ENCODE measurements at regions not wholly inside any gene's neighbourhood (a gene's known extent, or its start where the extent isn't known, plus 50 kb on each side); places are given as distances from the start of the nearest gene placed in this dataset.

DNA sequence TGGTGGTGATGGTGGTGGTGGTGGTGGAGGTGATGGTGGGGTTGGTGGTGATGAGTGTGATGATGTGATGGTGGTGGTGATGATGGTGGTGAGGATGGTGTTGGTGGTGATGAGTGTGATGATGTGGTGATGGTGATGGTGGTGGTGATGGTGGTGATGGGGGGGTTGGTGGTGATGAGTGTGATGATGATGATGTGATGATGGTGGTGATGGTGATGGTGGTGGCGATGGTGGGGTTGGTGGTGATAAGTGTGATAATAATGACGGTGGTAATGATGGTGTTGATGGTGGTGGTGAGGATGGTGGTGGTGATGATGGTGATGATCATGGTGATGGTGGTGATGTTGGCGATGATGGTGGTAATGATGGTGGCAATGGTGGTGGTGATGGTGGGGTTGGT lies 67.7 kb downstream of the RRM2 start:
- Histone ChIP-seq H3K9me3 (ENCODE audit: low read depth, low read length) (no peaks in the 10 kb centered on the region), H3K4me3 (no peak overlapping the region), H3K36me3 (ENCODE audit: insufficient read depth, low read length) (no peaks in the 10 kb centered on the region), H3K27ac (no peak overlapping the region), H3K9ac (ENCODE audit: insufficient read length) (no peak overlapping the region)
- TF ChIP-seq POLR2AphosphoS5 (IDR thresholded peaks at IDR 0.05; ENCODE audit: borderline replicate concordance, low read depth, low read length): no peak
- TF ChIP-seq EZH2 (IDR thresholded peaks at IDR 0.05): no peak
- TF ChIP-seq FOXP2 (optimal IDR thresholded peaks at IDR 0.05; ENCODE audit: control extremely low read depth, extremely low read length, insufficient read depth): no peak
- DNase-seq (ENCODE audit: low read depth, low spot score): no peak

DNA sequence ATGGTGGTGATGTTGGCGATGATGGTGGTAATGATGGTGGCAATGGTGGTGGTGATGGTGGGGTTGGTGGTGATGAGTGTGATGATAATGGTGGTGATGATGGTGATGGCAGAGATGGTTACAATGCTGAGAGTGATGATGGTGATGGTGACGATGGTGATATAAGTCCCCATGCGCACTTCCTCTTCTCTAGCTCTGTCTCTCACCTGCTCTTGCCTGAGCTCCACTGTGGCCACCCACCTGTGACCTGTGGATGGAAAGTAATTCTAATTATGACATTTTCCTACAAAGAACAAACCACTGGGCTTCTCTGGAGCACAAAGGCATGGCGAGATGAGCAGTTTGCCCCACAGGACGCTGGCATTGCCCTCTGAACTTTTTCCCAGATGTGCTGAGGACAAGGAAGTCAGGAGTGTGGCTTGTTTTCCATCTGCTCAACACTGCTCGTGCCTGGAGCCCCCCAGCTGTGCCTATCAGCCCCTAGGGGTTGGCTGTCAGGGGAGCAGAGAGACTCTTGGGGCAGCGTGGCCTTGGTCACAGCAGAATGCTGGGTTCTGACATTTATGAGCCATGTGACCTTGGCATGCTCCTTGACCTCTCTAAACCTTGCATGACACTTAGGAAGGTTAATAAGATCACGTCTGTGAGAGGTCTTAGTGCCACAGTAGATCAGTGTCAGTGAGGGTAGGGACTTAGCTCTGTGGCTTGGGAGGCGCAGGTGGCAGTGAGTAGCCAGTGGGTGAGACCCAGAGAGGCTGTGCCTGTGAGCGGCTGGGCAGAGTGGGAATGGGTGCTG lies 68.4 kb downstream of the RRM2 start:
- Histone ChIP-seq H3K27ac (no peak overlapping the region), H3K36me3 (ENCODE audit: insufficient read depth, low read length) (no peaks in the 10 kb centered on the region), H3K9ac (ENCODE audit: insufficient read length) (no peak overlapping the region), H3K4me3 (no peak overlapping the region), H3K9me3 (ENCODE audit: low read depth, low read length) (no peaks in the 10 kb centered on the region)
- DNase-seq (ENCODE audit: low read depth, low spot score): no peak
- TF ChIP-seq POLR2AphosphoS5 (IDR thresholded peaks at IDR 0.05; ENCODE audit: borderline replicate concordance, low read depth, low read length): no peak
- no peak for TF ChIP-seq EZH2 (IDR thresholded peaks at IDR 0.05)
- TF ChIP-seq FOXP2 (optimal IDR thresholded peaks at IDR 0.05; ENCODE audit: control extremely low read depth, extremely low read length, insufficient read depth): no peak

DNA sequence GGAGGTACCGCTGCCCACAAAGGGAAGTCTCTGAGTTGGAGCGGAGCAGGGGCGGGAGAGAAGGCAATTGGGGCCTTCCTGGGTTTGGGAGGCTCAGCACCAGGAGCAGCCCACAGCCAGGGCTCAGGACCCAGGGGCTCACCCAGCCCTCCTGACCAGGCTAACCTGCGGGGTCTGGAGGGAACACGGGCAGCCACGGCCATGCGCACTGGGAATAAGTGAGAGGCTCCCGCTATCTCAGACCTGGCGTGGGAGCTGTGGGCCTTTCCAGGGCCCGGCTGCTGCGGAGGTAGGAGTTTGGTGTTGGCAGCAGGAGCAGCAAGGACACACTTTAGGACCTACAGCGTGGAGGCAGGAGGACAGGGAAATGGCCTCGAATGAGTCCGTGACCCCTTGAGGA lies 69.0 kb downstream of the RRM2 start:
- Histone ChIP-seq H3K9me3 (ENCODE audit: low read depth, low read length) (no peaks in the 10 kb centered on the region), H3K36me3 (ENCODE audit: insufficient read depth, low read length) (no peaks in the 10 kb centered on the region), H3K4me3 (no peak overlapping the region), H3K27ac (no peak overlapping the region), H3K9ac (ENCODE audit: insufficient read length) (no peak overlapping the region)
- TF ChIP-seq EZH2 (IDR thresholded peaks at IDR 0.05): no peak
- DNase-seq (ENCODE audit: low read depth, low spot score): no peak

DNA sequence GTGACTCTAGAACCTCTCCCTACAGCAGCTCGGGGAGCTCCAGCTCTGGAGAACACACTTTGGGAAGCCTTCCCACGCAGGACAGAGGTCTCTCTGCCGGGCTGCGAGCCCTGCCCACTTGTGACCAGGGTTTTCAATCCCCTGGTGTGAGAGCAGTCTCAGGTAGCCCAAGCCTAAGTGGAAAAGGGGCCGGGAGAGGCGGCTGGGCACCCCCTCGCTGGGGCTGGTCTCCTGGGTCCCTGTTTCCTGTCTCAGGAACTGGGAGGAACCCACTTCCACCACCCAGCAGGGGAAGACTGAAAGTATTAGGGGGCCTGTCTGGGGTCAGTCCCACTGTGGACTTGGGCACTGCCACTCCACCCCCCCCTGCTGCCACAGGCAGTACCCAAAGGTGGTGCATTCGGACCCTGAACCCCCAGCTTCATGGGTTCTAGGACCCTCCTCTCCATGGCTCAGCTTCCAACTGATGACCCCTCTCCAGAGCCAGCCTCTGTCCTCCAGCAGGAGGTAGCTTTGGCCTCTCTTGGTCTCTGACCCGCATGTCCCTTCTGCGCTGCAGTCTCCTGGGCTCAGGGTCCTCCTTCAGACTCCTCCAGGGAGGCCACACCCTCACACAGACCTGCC lies 70.0 kb downstream of the RRM2 start:
- Histone ChIP-seq H3K9ac (ENCODE audit: insufficient read length) (no peak overlapping the region), H3K4me3 (no peak overlapping the region), H3K27ac (no peak overlapping the region), H3K9me3 (ENCODE audit: low read depth, low read length) (no peaks in the 10 kb centered on the region), H3K36me3 (ENCODE audit: insufficient read depth, low read length) (no peaks in the 10 kb centered on the region)
- no peak for DNase-seq (ENCODE audit: low read depth, low spot score)
- TF ChIP-seq FOXP2 (optimal IDR thresholded peaks at IDR 0.05; ENCODE audit: control extremely low read depth, extremely low read length, insufficient read depth): no peak
- no peak for TF ChIP-seq POLR2AphosphoS5 (IDR thresholded peaks at IDR 0.05; ENCODE audit: borderline replicate concordance, low read depth, low read length)
- no peak for TF ChIP-seq EZH2 (IDR thresholded peaks at IDR 0.05)

DNA sequence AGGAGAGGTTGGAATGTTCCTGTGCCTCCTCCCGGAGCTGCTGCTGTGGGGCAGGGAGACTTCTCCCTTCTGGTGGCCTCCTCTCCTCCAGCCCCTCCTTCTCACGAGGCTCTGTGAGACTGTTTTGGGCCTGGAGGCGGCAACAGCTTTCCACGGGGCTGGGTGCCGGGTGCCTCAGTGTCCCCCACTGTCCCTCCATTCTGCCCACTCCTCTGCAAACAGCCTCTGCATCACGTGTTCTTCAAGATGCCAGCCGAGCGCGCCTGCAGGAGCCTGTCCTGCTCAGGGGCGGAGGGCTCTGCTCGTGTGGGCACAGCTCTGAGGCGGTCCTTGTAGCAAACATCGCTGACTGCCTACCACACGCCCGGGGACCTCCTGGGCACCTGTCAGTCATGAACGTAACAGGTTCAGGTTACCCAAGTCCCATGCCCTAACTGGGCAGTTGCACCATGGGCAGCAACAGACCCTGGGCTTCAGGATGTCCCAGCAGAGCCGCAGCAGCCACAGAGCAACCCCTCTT lies 70.8 kb downstream of the RRM2 start:
- H3K9ac ChIP-seq (ENCODE audit: insufficient read length): no peak overlapping the region
- H3K9me3 ChIP-seq (ENCODE audit: low read depth, low read length): no peaks in the 10 kb centered on the region
- TF ChIP-seq POLR2AphosphoS5 (IDR thresholded peaks at IDR 0.05; ENCODE audit: borderline replicate concordance, low read depth, low read length) (no peak), EZH2 (IDR thresholded peaks at IDR 0.05) (no peak), FOXP2 (optimal IDR thresholded peaks at IDR 0.05; ENCODE audit: control extremely low read depth, extremely low read length, insufficient read depth) (no peak)
- H3K36me3 ChIP-seq (ENCODE audit: insufficient read depth, low read length): no peaks in the 10 kb centered on the region
- H3K27ac ChIP-seq: no peak overlapping the region
- no peak overlapping the region for H3K4me3 ChIP-seq
- no peak for DNase-seq (ENCODE audit: low read depth, low spot score)

DNA sequence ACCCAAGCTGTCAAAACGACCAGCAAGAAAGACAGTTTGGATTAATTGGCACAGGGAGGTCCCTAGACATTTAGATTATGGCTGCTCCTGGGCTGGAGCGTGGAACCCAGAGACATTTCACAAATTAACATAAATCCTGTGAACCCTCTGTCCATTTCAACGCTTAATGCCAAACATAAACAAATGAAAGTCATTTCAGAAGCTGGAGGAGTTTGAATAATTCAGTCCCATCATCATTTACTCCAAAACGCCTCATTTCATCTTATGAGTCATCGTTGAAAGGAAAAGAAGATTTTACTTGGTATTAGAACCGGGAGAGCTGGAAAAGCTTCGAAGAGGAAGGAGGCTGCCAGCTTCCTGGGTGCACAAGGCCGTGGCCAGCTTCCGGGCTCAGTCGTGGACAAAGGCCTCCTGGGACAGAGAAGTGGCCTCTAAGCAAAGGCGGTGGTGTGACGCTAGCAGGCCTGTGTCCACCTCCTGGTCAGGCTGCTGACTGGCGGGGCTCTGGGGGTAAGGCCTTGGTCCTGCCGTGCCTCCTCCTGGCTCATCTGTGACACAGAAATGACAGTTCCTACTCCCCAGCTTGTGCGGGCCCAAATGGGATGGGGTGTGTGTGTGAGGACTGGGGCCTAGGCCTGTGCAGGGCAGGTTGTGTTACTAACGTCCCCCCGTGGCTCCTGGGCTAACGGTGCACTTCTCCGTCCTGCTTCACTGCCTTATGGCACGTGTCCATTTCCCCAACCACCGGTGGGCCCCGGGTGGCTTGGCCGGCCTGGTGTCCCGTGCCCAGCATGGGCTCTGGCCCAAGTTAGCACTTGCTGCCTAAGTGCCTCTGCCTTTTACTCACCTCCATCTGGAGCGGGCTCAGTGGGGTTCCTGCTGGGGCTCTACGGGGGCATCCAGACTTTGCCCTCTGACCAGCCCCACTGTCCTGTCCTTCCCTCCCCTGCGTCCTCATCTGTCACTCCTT lies 71.6 kb downstream of the RRM2 start:
- H3K9me3 ChIP-seq (ENCODE audit: low read depth, low read length): no peaks in the 10 kb centered on the region
- no peak for DNase-seq (ENCODE audit: low read depth, low spot score)
- H3K27ac ChIP-seq: no peak overlapping the region
- TF ChIP-seq POLR2AphosphoS5 (IDR thresholded peaks at IDR 0.05; ENCODE audit: borderline replicate concordance, low read depth, low read length) (no peak), EZH2 (IDR thresholded peaks at IDR 0.05) (no peak), FOXP2 (optimal IDR thresholded peaks at IDR 0.05; ENCODE audit: control extremely low read depth, extremely low read length, insufficient read depth) (no peak)
- H3K9ac ChIP-seq (ENCODE audit: insufficient read length): no peak overlapping the region
- no peak overlapping the region for H3K4me3 ChIP-seq
- H3K36me3 ChIP-seq (ENCODE audit: insufficient read depth, low read length): no peaks in the 10 kb centered on the region

DNA sequence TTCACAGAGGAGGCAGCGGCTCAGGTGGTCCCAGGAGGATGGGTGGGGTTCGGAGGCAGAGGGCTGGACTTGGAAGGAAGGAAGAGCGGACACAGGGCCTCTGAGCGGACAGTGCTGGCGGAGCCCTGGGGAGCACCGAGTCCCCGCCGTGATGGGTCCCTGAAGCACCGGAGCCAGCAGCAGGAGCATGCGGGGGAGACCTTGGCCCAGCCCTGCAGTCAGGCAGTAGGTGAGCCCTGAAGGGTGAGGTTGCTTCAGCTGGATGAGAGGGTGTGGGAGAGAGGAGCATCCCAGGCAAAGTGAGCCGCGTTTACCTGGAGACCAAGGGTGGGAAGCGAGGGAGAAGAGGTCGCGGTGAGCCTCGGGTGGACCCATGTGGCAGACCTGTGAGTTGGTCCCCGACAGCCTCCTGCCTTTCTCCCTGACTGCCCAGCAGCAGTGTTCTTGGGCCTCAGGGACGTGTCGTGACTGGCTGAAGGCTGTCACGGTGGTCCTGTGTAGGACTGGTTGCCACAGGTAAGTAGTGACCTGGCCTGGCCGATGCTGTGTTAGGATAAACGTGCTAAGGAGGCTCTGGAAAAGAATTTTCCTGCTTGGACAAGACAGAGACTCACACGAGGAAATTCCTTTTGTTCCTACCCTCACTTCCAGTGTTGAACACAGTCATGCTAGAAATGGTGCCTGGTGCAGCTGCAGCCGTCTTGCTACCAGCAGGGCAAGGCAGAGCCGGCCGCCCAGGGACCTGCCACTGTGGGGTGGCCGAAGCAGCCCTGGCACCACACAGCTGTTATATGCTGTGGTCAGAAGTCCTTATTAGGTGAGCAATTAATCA lies 73.0 kb downstream of the RRM2 start:
- Histone ChIP-seq H3K36me3 (ENCODE audit: insufficient read depth, low read length) (no peaks in the 10 kb centered on the region), H3K4me3 (no peak overlapping the region), H3K9me3 (ENCODE audit: low read depth, low read length) (no peaks in the 10 kb centered on the region), H3K9ac (ENCODE audit: insufficient read length) (no peak overlapping the region), H3K27ac (no peak overlapping the region)
- no peak for DNase-seq (ENCODE audit: low read depth, low spot score)
- TF ChIP-seq FOXP2 (optimal IDR thresholded peaks at IDR 0.05; ENCODE audit: control extremely low read depth, extremely low read length, insufficient read depth) (no peak), POLR2AphosphoS5 (IDR thresholded peaks at IDR 0.05; ENCODE audit: borderline replicate concordance, low read depth, low read length) (no peak), EZH2 (IDR thresholded peaks at IDR 0.05) (no peak)

Measured in SK-N-MC (cell line).